GM12892 (cell line): ENCODE measurements at regions not wholly inside any gene's neighbourhood (a gene's known extent, or its start where the extent isn't known, plus 50 kb on each side); places are given as distances from the start of the nearest gene placed in this dataset.

Experiments
- DNase-seq: peaks from one replicate; pipeline ENCODE4 v3.0.0; 2011; ENCODE audit not compliant: insufficient read length
- FAIRE-seq: peaks from 2 replicates; lab custom pipeline; 2011; peaks lifted over from hg19 to GRCh38; lab: Jason Lieb, UNC
- POLR2A ChIP-seq: IDR thresholded peaks from 2 replicates; pipeline ENCODE4 v1.6.1; 2011; ENCODE audit warnings: low read depth, low read length, control low read depth
- POLR2AphosphoS5 ChIP-seq: IDR thresholded peaks from 2 replicates; pipeline ENCODE4 v1.6.1; 2011; ENCODE audit warnings: low read depth, low read length, control low read depth
- TAF1 ChIP-seq: IDR thresholded peaks from 2 replicates; pipeline ENCODE4 v1.6.1; 2011; ENCODE audit warnings: low read depth, mild to moderate bottlenecking, control low read depth, low read length, borderline replicate concordance

DNA sequence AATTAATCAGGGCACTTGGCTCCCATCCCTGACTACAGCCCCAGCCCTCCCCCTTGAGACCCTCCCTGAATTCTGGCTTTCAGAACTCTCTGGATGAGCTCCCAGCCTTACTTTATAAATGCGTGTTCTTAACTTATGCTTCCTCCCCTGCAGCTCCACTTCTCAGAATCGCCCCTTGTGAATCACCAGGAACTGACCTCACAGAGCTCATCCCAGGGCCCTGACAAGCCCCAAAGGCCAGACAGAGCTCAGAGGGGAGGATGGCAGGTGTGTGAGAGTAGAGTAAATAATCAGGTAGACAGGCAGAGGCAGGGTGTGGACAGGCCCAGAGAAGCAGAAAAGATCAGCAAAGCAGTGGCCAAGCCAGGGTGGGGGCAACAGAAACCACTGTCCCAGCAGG lies 68.2 kb upstream of the FOXN3 start:
- DNase-seq (no peak), FAIRE-seq (no peak)
- TF ChIP-seq TAF1 = no peak
- no peak for TF ChIP-seq POLR2A
- no peak for TF ChIP-seq POLR2AphosphoS5

DNA sequence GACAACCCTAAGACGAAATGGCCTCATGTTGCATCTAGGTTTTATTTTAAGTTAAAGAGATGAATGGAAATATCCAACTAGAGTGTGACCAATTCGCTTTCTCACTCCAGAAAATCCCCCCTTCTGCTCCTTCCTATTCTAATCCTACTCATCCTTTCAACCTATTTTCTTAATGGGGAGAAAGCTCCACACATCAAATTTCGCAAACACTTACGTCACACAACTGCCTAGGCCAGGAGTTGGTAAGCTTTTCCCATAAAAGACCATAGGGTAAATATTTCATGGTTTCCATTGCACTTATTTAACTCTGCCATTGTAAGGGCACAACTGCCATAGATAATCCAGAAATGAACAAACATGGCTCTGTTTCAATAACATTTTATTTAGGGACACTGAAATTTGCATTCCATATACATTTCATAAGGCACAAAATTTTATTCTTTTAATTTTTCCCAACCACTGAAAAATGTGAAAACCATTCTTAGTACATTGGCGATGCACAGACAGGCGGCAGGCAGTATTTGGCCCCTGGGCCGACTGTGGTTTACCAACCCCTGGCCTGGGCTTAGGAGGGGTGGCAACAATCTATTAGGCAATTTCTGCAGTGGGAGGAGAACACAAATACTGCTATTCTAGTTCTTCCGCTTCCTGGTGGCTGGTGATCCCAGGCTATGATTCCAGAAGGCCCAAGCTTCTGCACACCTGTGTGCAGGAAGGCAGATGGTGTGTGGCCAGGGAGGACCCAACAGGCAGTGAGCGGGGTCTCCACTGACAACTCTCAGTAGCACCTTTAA lies 67.2 kb upstream of the FOXN3 start:
- DNase-seq (no peak), FAIRE-seq (no peak)
- TF ChIP-seq TAF1 (no peak), POLR2AphosphoS5 (no peak), POLR2A (no peak)

DNA sequence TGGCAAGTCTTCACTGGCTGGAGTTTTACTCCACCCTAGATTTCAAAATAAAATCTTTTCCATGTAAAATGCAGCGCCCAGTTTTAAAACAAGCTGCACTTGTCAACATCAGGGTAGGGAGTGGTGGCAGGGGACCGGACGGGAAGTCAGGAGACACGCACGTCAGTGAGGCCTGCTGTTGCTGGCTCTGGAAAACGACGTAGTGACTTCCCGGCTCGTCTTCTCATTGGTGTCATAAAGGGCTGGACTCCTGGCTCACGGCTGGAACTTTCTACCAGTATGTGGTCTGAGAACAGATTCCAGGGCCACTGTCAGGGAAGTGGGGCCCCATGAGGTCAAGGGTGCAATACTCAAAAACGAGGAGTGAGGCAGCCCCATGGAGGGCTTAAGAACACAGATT lies 64.2 kb upstream of the FOXN3 start:
- DNase-seq (no peak), FAIRE-seq (no peak)
- TF ChIP-seq POLR2A = no peak
- no peak for TF ChIP-seq POLR2AphosphoS5
- TF ChIP-seq TAF1 = no peak

DNA sequence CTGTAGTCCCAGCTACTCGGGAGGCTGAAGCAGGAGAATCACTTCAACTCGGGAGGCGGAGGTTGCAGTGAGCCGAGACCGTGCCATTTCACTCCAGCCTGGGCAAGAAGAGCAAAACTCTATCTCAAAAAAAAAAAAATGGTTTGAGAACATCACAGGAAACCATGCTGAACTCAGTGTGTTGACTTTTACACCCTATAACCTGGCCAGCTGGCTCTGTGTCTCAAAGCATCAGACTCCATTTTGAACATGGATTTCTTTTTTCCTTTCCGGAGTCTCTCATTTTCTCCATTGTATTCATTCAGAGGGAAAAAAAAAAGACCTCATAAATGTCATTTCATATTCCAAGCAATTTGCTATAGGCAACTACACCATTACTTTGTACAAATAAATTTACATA lies 63.2 kb upstream of the FOXN3 start:
- FAIRE-seq (no peak), DNase-seq (no peak)
- no peak for TF ChIP-seq POLR2A
- TF ChIP-seq POLR2AphosphoS5 = no peak
- TF ChIP-seq TAF1 = no peak

DNA sequence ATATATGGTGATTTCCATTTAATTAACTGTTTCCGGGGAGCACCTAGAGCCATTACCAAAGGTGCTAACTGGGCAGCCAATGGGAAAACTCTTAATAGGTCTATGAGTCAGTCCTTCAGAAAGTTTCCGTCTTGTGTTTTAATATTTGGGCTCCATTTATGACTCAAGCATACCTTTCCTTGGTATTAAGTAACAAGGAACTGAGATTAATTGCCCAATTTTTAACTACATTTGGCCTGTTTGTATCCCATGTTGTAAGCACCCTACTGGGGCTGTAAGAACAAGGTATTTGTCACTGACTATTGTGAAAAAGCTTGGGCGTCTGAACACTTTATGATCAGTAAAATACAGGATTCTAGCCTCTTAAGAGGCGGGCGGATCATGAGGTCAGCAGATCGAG lies 62.8 kb upstream of the FOXN3 start:
- no peak for DNase-seq
- FAIRE-seq = no peak
- TF ChIP-seq POLR2A (no peak), TAF1 (no peak), POLR2AphosphoS5 (no peak)

DNA sequence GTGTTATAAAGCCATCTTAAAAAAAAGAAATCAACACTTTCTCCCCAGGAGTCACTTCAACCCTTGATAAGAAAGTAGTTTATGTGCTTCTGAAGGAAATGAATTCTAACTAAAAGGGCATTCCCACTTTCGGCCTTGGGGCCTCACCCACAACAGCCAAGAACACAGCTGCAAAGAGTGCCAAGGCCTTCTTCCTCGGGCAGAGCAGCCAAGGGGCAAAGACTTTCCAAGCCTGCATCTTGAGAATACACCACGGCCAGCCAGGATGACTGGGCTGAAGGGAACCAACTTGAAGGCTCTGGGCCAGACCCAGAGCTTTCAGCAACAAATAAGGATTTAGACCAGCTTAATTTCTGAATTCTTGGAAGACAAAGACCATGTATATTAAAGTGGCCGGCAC lies 60.4 kb upstream of the FOXN3 start:
- no peak for FAIRE-seq
- TF ChIP-seq POLR2AphosphoS5 (no peak), TAF1 (no peak), POLR2A (no peak)
- DNase-seq = no peak

DNA sequence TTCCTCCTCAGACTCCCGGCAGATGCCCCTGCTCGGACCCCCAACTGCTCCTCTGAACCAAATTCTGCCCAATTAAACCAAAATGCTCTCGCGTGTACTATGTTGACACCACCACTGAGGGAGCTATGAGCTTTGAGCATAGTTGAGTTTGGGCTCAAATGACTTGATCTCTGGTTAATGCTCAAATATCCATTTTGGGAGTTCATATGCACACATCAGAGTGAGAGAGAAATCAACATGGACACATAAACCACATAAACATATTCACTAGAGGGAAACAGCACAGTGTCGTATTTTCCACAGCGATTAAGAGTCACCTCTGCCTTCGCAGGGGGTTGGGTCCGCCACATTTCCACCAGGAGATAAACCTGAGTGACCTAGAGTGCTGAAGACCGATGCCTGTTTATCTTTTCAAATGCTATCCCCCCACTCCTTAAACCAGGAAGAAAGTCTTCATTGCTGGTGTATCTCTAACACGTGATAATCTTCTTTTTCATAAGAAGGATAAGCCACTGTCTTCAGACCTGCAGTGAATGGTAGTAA lies 59.4 kb upstream of the FOXN3 start:
- no peak for TF ChIP-seq POLR2A
- TF ChIP-seq POLR2AphosphoS5 = no peak
- DNase-seq = no peak
- FAIRE-seq = no peak

DNA sequence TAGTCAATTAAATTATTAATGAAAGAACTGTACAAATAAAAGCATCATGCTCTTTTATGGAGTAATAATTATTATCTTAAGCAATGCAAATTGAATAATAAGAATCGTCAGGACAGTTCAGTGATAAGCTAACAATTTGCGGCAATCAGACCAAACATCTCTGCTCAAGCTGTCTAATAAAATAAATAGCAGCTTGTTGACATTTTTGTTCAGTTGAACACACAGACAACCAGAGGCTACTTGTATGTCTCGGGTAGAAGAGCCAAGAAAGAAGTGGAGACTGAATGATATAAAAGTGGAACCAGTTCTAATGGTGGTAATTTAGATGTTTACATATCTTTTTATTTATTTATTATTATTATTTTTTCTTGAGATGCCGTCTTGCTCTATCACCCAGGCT lies 57.4 kb upstream of the FOXN3 start:
- no peak for DNase-seq
- no peak for TF ChIP-seq POLR2A
- TF ChIP-seq TAF1 = no peak
- no peak for TF ChIP-seq POLR2AphosphoS5
- FAIRE-seq = no peak

DNA sequence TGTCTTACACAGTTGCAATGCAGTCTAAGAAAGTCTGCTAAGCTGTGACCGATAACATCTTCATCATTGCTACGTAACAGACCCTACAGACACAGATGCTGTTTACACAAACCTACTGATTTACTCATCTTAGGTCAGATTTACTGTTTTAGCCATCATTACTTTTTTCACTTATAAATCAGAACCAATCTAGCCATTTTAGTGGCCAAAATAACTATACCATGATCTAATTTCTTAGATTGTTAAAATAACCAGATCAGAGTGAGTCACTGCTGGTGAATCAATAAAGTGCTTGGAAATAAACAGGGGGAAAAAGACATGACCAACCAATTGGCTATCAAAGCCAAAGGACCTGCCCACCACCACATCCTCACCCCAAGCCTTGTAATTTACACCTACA lies 57.0 kb upstream of the FOXN3 start:
- no peak for FAIRE-seq
- TF ChIP-seq POLR2AphosphoS5 (no peak), POLR2A (no peak), TAF1 (no peak)
- DNase-seq = no peak

DNA sequence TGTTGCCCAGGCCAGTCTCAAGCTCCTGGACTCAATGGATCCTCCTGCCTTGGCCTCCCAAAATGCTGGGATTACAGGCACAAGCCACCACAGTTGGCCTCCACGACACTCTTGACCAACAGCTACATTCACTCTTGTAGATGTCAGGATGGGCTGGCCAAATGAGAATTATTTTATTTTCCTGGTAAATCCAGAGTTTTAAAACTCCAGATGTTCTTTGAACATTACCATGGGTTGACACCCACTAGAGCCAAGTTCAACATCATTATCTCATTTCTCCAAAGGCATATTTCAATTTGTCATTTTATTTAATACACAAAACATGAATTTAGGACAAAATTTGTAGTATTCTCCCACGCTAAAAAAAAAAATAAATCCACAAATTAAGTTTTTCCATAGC lies 56.5 kb upstream of the FOXN3 start:
- DNase-seq (no peak), FAIRE-seq (no peak)
- TF ChIP-seq POLR2A (no peak), TAF1 (no peak), POLR2AphosphoS5 (no peak)

DNA sequence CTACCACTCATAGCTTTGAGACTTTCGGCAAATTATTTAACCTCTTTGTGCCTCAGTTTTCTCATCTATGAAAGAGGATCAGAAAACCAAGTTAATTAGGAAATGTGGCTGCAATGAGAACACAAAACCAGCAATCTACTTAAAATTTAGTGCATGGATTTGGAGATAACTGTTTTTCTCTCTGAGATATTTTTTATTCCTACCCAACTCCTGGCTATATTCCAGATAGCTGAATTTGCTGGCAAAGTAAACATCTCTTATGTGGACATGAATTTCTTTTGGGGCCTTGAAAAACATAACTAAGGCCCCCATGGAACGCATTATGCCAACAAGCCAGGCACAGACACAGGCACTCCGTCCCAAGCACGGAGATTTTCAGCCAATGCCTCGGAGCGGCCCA lies 53.4 kb upstream of the FOXN3 start:
- TF ChIP-seq POLR2A = no peak
- TF ChIP-seq POLR2AphosphoS5 = no peak
- TF ChIP-seq TAF1 = no peak
- DNase-seq (no peak), FAIRE-seq (no peak)

DNA sequence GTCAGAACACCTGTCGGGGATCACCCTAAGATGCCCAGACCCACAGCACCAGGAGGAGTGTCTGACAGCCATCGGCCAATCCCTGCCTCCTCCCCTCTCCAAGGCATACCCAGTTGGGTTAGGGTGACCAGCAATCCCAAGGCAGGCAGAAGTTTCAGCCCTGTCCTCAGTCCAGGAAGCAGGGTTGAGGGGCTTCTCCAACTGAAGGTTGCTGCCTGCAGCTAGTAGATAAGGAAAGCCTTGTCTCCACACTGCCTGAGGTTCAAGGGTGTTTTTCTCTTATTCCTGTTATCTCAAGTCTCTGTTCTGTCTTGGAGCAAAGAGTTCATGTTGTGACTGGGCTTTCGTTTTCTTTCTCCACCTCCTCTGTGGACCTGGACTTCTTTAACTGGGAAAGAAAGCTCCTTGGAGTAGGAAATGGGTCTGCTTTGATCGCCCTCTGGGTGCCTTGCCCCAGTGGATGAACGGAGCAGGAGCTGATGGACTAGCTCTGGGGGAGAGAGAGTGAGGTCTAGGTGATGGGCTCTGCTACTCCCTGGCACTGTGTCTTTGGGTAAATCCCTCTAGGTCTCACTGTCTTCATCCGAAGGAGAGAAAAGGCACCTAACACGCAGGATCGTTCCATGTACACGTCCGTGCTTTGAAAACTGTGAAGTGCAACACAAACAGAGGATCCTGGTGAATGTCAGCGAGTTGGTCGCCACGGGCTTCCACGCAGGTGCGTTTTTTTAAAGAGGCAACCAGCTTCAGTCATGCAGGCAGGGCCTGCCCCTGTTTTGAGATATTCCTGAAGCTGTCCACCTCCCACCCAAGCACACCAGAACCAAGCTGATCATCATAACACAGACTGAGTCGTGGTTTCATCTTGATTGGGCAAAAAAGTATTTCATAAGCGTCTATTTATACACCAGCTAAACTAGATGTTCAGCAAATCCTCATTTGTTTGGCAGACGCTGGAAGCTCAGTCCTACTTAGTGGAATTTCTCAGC lies 52.5 kb upstream of the FOXN3 start:
- FAIRE-seq = no peak

More for the DNA sequence above, 52.5 kb upstream of the FOXN3 start:
- TF ChIP-seq POLR2A (no peak), TAF1 (no peak), POLR2AphosphoS5 (no peak)
- no peak for DNase-seq
